Endothelial cell of umbilical vein (primary cell): ENCODE measurements at regions not wholly inside any gene's neighbourhood (a gene's known extent, or its start where the extent isn't known, plus 50 kb on each side); places are given as distances from the start of the nearest gene placed in this dataset.

ENCODE experiments used
- BruUV-seq: library from RNA; stranded (reverse); fragments of 400-500 nt; replicated peaks from 2 replicates; lab custom pipeline; 2021; lab: Mats Ljungman, UMichigan
- CTCF ChIA-PET: fragments of 300-600, 350-600 bp; sonication (Branson Sonifier 250); formaldehyde crosslinking; loops from one replicate; lab custom pipeline; 2021; ENCODE audit warnings: antibody characterized with exemption, inconsistent platforms; lab: Charles Lee
- POLR2A ChIA-PET: fragments of 300-600, 350-600 bp; sonication (Branson Sonifier 250); formaldehyde crosslinking; loops from one replicate; lab custom pipeline; 2021; ENCODE audit warnings: antibody characterized with exemption, inconsistent platforms; lab: Charles Lee
- DNase-seq: peaks from one replicate; pipeline ENCODE4 v3.0.0-alpha.2; 2011; ENCODE audit warnings: low read depth, low spot score
- FAIRE-seq: peaks from 2 replicates; lab custom pipeline; 2011; peaks lifted over from hg19 to GRCh38; lab: Jason Lieb, UNC
- H2AFZ ChIP-seq: 2 replicates; pipeline ENCODE4 v1.6.0; 2012; ENCODE audit warnings: low read depth, low read length, control low read depth, inconsistent platforms
- H3K27ac ChIP-seq: 2 replicates; pipeline ENCODE4 v1.5.1; 2011; ENCODE audit warnings: low read depth, mild to moderate bottlenecking, control low read depth, low read length, moderate library complexity; ENCODE audit not compliant: insufficient read depth
- H3K27me3 ChIP-seq, 2 experiments: 2 replicates each; pipeline versions ENCODE4 v1.6.0 to v1.6.1; 2011; ENCODE audit warnings: low read length in 2 of 2, mixed read lengths in 1 of 2; ENCODE audit not compliant: control insufficient read depth in 2 of 2, insufficient read depth in 2 of 2
- H3K36me3 ChIP-seq, 2 experiments: 2 replicates in 1 of 2; 3 replicates in 1 of 2; pipeline ENCODE4 v1.5.1; 2011; ENCODE audit warnings: low read length in 2 of 2, mild to moderate bottlenecking in 1 of 2, moderate library complexity in 1 of 2; ENCODE audit not compliant: control insufficient read depth in 2 of 2, insufficient read depth in 2 of 2; ENCODE audit errors: extremely low read depth in 1 of 2
- H3K4me1 ChIP-seq: 3 replicates; pipeline ENCODE4 v1.5.1; 2011; ENCODE audit warnings: mild to moderate bottlenecking, low read length; ENCODE audit not compliant: control insufficient read depth, insufficient read depth; ENCODE audit errors: extremely low read depth
- H3K4me2 ChIP-seq: 2 replicates; pipeline ENCODE4 v1.6.1; 2011; ENCODE audit warnings: low read length, control low read depth, mixed read lengths; ENCODE audit not compliant: insufficient read depth
- H3K4me3 ChIP-seq, 3 experiments: fragments of 200-600 bp in 1 of 3; sonication (generic), shearing (Covaris generic) in 1 of 3; replicated peaks in 1 of 3; 2 replicates each; pipeline ENCODE4 v1.5.1; 2011 to 2016; ENCODE audit warnings: control low read depth in 3 of 3, low read length in 3 of 3, mild to moderate bottlenecking in 2 of 3, inconsistent platforms in 1 of 3, low read depth in 1 of 3, moderate library complexity in 1 of 3; ENCODE audit not compliant: insufficient read depth in 1 of 3
- H3K79me2 ChIP-seq: 2 replicates; pipeline ENCODE4 v1.6.0; 2012; ENCODE audit warnings: low read length, inconsistent platforms; ENCODE audit not compliant: control insufficient read depth, insufficient read depth
- H3K9ac ChIP-seq: replicated peaks from 2 replicates; pipeline ENCODE3; 2011; ENCODE audit warnings: low read length, control low read depth; ENCODE audit not compliant: insufficient read depth; ENCODE audit errors: extremely low read depth
- H3K9me1 ChIP-seq: replicated peaks from 3 replicates; pipeline ENCODE4 v1.6.0; 2011; ENCODE audit warnings: mild to moderate bottlenecking, low read length; ENCODE audit not compliant: control insufficient read depth, insufficient read depth; ENCODE audit errors: extremely low read depth
- H3K9me3 ChIP-seq: replicated peaks from 2 replicates; pipeline ENCODE4 v1.5.1; 2012; ENCODE audit warnings: low read length, inconsistent platforms; ENCODE audit not compliant: control insufficient read depth, insufficient read depth
- H4K20me1 ChIP-seq: replicated peaks from 2 replicates; pipeline ENCODE3; 2011; ENCODE audit warnings: mild to moderate bottlenecking, low read length; ENCODE audit not compliant: control insufficient read depth, insufficient read depth; ENCODE audit errors: extremely low read depth
- CTCF ChIP-seq, 2 donors: IDR thresholded peaks; 1 replicate in 1 of 2; 2 replicates in 1 of 2; pipeline ENCODE4 v1.5.1; 2011; ENCODE audit warnings: low read length in 2 of 2, mild to moderate bottlenecking in 2 of 2, moderate library complexity in 2 of 2, control low read depth in 1 of 2, inconsistent platforms in 1 of 2, low read depth in 1 of 2; ENCODE audit not compliant: insufficient read depth in 1 of 2; ENCODE audit errors: extremely low read depth in 1 of 2
- JUN ChIP-seq: IDR thresholded peaks from 2 replicates; pipeline ENCODE4 v1.6.1; 2011; ENCODE audit warnings: borderline replicate concordance, low read depth; ENCODE audit not compliant: insufficient read length, insufficient read depth
- MAX ChIP-seq: IDR thresholded peaks from 2 replicates; pipeline ENCODE4 v1.6.1; 2011; ENCODE audit not compliant: insufficient read depth, insufficient read length
- POLR2A ChIP-seq: IDR thresholded peaks from 2 replicates; pipeline ENCODE4 v1.6.1; 2012; ENCODE audit warnings: low read depth, mild to moderate bottlenecking, control low read depth, low read length
- dilution Hi-C: fragments of 300-500 bp; cut with MboI; formaldehyde crosslinking; loops from one replicate; pipeline ENCODE4 v1.15.0; 2019; ENCODE audit warnings: low sequenced_read_pairs; ENCODE audit not compliant: extremely low pct_ligation_motif_present
- intact Hi-C: fragments of 100-400 bp; cut with micrococcal nuclease; formaldehyde crosslinking; loops from one replicate; pipeline ENCODE4 v1.10.0; 2022

- H3K4me2 ChIP-seq, result no peak overlapping the region
- ChIA-PET CTCF (no interaction called here), POLR2A (no interaction called here)
- H3K27ac ChIP-seq, result no peak overlapping the region
- H2AFZ ChIP-seq, result no peak overlapping the region
- no peaks in the 10 kb centered on the region for H3K9me3 ChIP-seq
- TF ChIP-seq MAX (no peak), JUN (no peak), POLR2A (no peak)
- no peaks in the 10 kb centered on the region for H3K4me1 ChIP-seq
- dilution Hi-C loops (no loop called here), intact Hi-C loops (no loop called here)
- no peaks in the 10 kb centered on the region for H3K27me3 ChIP-seq
- no peaks in the 10 kb centered on the region for H3K9me1 ChIP-seq
- FAIRE-seq, result no peak
- H3K4me3 ChIP-seq, result no peak overlapping the region
- no peaks in the 10 kb centered on the region for H3K36me3 ChIP-seq
- DNase-seq, result no peak
- no TSS peak for BruUV-seq
- H3K9ac ChIP-seq, result no peak overlapping the region
- no peaks in the 10 kb centered on the region for H3K79me2 ChIP-seq
- no peaks in the 10 kb centered on the region for H4K20me1 ChIP-seq
These were observed 76.0 kb upstream of the MAGEB16 start for GRCh38 chrX:35722128-35722527.

- no peaks in the 10 kb centered on the region for H3K9me3 ChIP-seq
- intact Hi-C loops, result loop anchor here (5.0 kb wide), 1 partner anchor 1149 kb away; no protein-coding TSS in a partner anchor
- H3K4me2 ChIP-seq, result no peak overlapping the region
- ChIA-PET POLR2A (no interaction called here), CTCF (no interaction called here)
- H3K4me1 ChIP-seq, result no peaks in the 10 kb centered on the region
- no peak overlapping the region for H3K9ac ChIP-seq
- TF ChIP-seq POLR2A (no peak), CTCF (IDR thresholded peaks at IDR 0.05; ENCODE audit: extremely low read depth in 1 of 2, insufficient read depth in 1 of 2, low read depth in 1 of 2, low read length in 2 of 2) (peak in 1 of 2 donors; percentile 7)
- H4K20me1 ChIP-seq, result no peaks in the 10 kb centered on the region
- no peaks in the 10 kb centered on the region for H3K79me2 ChIP-seq
- H3K9me1 ChIP-seq, result no peaks in the 10 kb centered on the region
- no TSS peak for BruUV-seq
- H3K4me3 ChIP-seq, result no peak overlapping the region
- peak; percentile 44 for FAIRE-seq
- peak; percentile 3 for DNase-seq
- no peak overlapping the region for H3K27ac ChIP-seq
- H2AFZ ChIP-seq, result no peak overlapping the region
- H3K27me3 ChIP-seq, result no peaks in the 10 kb centered on the region
- dilution Hi-C loops, result no loop called here
- no peaks in the 10 kb centered on the region for H3K36me3 ChIP-seq
These were observed 72.0 kb upstream of the MAGEB16 start for GRCh38 chrX:35726176-35726575.
